GM21526 (cell line): ENCODE measurements at regions not wholly inside any gene's neighbourhood (a gene's known extent, or its start where the extent isn't known, plus 50 kb on each side); places are given as distances from the start of the nearest gene placed in this dataset.
"Not testable (repeated sequence)": the region's sequence is repeated elsewhere in the genome, so short reads cannot be mapped to it uniquely, and the experiment has no call there.

Experiments used
- ATAC-seq: cut with Tn5 transposase; IDR thresholded peaks from one replicate; pipeline ENCODE4 v1.9.1; 2021; ENCODE audit warnings: moderate library complexity; ENCODE audit not compliant: unreplicated experiment, low FRiP score

- peak; percentile 96 for ATAC-seq
Observed at GRCh38 chr6:101011186-101011585, 130.1 kb upstream of the ASCC3 start.

- no peak for ATAC-seq
Observed at GRCh38 chr6:101013612-101014195, 132.6 kb upstream of the ASCC3 start.

- ATAC-seq, result no peak
Observed at GRCh38 chr6:101015541-101015940, 134.4 kb upstream of the ASCC3 start.

- ATAC-seq, result no peak
Observed at GRCh38 chr6:101016163-101016562, 135.0 kb upstream of the ASCC3 start.

GRCh38 chr6:101018157-101018556, 137.0 kb upstream of the ASCC3 start:
- no peak for ATAC-seq

GRCh38 chr6:101021504-101021903, 140.4 kb upstream of the ASCC3 start:
- ATAC-seq, result no peak

GRCh38 chr6:101042966-101043365, 161.8 kb upstream of the ASCC3 start:
- no peak for ATAC-seq

GRCh38 chr6:101058296-101058695, 177.2 kb upstream of the ASCC3 start:
- no peak for ATAC-seq

GRCh38 chr6:101066481-101066880, 185.4 kb upstream of the ASCC3 start:
- ATAC-seq, result no peak

GRCh38 chr6:101069191-101069795, 188.2 kb upstream of the ASCC3 start:
- no peak for ATAC-seq

- ATAC-seq, result no peak
Observed at GRCh38 chr6:101070044-101070608, 189.0 kb upstream of the ASCC3 start.

GRCh38 chr6:101077344-101077743, 196.2 kb upstream of the ASCC3 start:
- no peak for ATAC-seq

- no peak for ATAC-seq
Observed at GRCh38 chr6:101079696-101080270, 198.7 kb upstream of the ASCC3 start.

- no peak for ATAC-seq
Observed at GRCh38 chr6:101080597-101080996, 199.5 kb upstream of the ASCC3 start.

- no peak for ATAC-seq
Observed at GRCh38 chr6:101083533-101084175, 202.5 kb upstream of the ASCC3 start.

GRCh38 chr6:101085327-101085726, 204.2 kb upstream of the ASCC3 start:
- no peak for ATAC-seq

- no peak for ATAC-seq
Observed at GRCh38 chr6:101086473-101086872, 205.3 kb upstream of the ASCC3 start.

- ATAC-seq, result no peak
Observed at GRCh38 chr6:101088594-101088993, 207.5 kb upstream of the ASCC3 start.

GRCh38 chr6:101089640-101090039, 208.5 kb upstream of the ASCC3 start:
- no peak for ATAC-seq

- no peak for ATAC-seq
Observed at GRCh38 chr6:101090281-101090680, 209.2 kb upstream of the ASCC3 start.

- ATAC-seq, result not testable (repeated sequence)
Observed at GRCh38 chr6:101098605-101099004, 217.5 kb upstream of the ASCC3 start.
